ENCODE measurements at regions not wholly inside any gene's neighbourhood (a gene's known extent, or its start where the extent isn't known, plus 50 kb on each side); places are given as distances from the start of the nearest gene placed in this dataset.

DNA sequence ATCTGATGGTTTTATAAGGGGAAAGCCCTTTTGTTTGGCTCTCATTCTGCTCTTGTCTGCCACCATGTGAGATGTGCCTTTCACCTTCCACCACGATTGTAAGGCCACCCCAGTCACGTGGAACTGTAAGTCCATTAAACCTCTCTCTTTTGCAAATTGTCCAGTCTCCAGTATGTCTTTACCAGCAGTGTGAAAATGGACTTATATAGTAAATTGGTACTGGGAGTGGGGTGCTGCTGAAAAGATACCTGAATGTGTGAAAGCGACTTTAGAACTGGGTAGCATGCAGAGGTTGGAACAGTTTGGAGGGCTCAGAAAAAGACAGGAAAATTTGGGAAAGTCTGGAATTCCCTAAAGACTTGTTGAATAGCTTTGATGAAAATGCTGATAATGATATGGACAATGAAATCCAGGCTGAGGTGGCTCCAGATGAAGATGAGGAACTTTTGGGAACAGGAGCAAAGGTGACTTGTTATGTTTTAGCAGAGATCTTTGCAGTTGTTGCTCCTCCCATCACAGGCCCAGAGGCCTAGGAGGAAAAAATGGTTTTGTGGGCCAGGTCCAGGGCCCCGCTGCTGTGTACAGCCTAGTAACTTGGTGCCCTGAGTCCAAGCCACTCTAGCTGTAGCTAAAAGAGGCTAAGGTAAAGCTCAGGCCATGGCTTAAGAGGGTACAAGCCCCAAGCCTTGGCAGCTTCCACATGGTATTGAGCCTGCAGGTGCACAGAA is 275.7 kb upstream of the NPSR1 start:
- H3K4me1 Mint-ChIP-seq = peaks cover 2 to 16% of the 10 kb centered on the region in 2 experiments; a peak in 2 of 4 replicates
- WGBS (ENCODE audit: extremely low coverage, insufficient read length, low lambda C conversion rate) = no CpG with 5 or more reads among the region's 4 CpGs
- Histone ChIP-seq H3K14ac (ENCODE audit: insufficient read depth, low read length) (no peak overlapping the region), H3K4me2 (ENCODE audit: insufficient read depth, insufficient read length, low read length) (no peak overlapping the region), H2BK120ac (ENCODE audit: low read depth, low read length, poor library complexity, severe bottlenecking) (no peak overlapping the region), H3K79me2 (ENCODE audit: insufficient read depth, low read length) (no peaks in the 10 kb centered on the region), H4K20me1 (ENCODE audit: control insufficient read depth, insufficient read depth, insufficient read length) (no peaks in the 10 kb centered on the region), H2BK20ac (ENCODE audit: low read depth, low read length, poor library complexity, severe bottlenecking) (no peak overlapping the region), H3K9me3 (ENCODE audit: control insufficient read depth, low read depth, low read length) (peaks cover 17% of the 10 kb centered on the region), H4K5ac (ENCODE audit: insufficient read length, low read depth, low read length) (no peak overlapping the region), H2BK15ac (ENCODE audit: low read depth, low read length) (no peak overlapping the region), H2AK5ac (ENCODE audit: insufficient read length, low read length) (no peak overlapping the region), H2BK5ac (ENCODE audit: insufficient read length, low read length) (no peak overlapping the region), H3K27me3 (ENCODE audit: insufficient read depth, low read length) (no peaks in the 10 kb centered on the region), H2AFZ (ENCODE audit: low read length) (no peak overlapping the region), H3K4ac (ENCODE audit: low read depth, low read length) (no peak overlapping the region), H4K8ac (replicated peaks; ENCODE audit: insufficient read length, low read depth, low read length) (no peak overlapping the region), H3K18ac (ENCODE audit: insufficient read length, low read depth, low read length) (no peak overlapping the region), H3K79me1 (ENCODE audit: insufficient read depth, low read depth, low read length, poor library complexity, severe bottlenecking) (no peaks in the 10 kb centered on the region), H4K91ac (ENCODE audit: insufficient read length, low read depth, low read length) (no peak overlapping the region), H3K4me1 (ENCODE audit: insufficient read depth, low read length) (no peaks in the 10 kb centered on the region), H3K56ac (ENCODE audit: insufficient read length, low read depth, low read length) (no peak overlapping the region), H3T11ph (ENCODE audit: low read length) (no peak overlapping the region), H3K23ac (ENCODE audit: insufficient read length, low read depth, low read length) (no peak overlapping the region), H2BK12ac (ENCODE audit: insufficient read length, low read depth, low read length) (no peak overlapping the region), H3K9ac (ENCODE audit: extremely low read depth, insufficient read length, low read length) (no peak overlapping the region), H3K27ac (ENCODE audit: insufficient read length, low read depth, low read length) (no peak overlapping the region), H3K23me2 (ENCODE audit: insufficient read length, low read depth, low read length, poor library complexity, severe bottlenecking) (no peaks in the 10 kb centered on the region)
- H3K4me3 Mint-ChIP-seq = no peak overlapping the region
- no peaks in the 10 kb centered on the region; the same call in 1 of the 2 replicates for H3K27me3 Mint-ChIP-seq (ENCODE audit: low read depth)
- H3K36me3 Mint-ChIP-seq (ENCODE audit: insufficient read depth in 1 of 3, low read depth in 3 of 3) = peaks cover 20 to 34% (median 29%) of the 10 kb centered on the region in 3 experiments
- DNase-seq = no peak
- no peak overlapping the region for H3K27ac Mint-ChIP-seq
- TF ChIP-seq, protein P1, sequence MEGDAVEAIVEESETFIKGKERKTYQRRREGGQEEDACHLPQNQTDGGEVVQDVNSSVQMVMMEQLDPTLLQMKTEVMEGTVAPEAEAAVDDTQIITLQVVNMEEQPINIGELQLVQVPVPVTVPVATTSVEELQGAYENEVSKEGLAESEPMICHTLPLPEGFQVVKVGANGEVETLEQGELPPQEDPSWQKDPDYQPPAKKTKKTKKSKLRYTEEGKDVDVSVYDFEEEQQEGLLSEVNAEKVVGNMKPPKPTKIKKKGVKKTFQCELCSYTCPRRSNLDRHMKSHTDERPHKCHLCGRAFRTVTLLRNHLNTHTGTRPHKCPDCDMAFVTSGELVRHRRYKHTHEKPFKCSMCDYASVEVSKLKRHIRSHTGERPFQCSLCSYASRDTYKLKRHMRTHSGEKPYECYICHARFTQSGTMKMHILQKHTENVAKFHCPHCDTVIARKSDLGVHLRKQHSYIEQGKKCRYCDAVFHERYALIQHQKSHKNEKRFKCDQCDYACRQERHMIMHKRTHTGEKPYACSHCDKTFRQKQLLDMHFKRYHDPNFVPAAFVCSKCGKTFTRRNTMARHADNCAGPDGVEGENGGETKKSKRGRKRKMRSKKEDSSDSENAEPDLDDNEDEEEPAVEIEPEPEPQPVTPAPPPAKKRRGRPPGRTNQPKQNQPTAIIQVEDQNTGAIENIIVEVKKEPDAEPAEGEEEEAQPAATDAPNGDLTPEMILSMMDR (conservative IDR thresholded peaks at IDR 0.05) = no peak
- peaks cover 23 to 30% of the 10 kb centered on the region in 2 experiments for H3K9me3 Mint-ChIP-seq

All from H9 (cell line).